ENCODE measurements at regions not wholly inside any gene's neighbourhood (a gene's known extent, or its start where the extent isn't known, plus 50 kb on each side); places are given as distances from the start of the nearest gene placed in this dataset.

- H3K27ac ChIP-seq (ENCODE audit: low read length) = no peak overlapping the region
- no peak overlapping the region for H3K9ac ChIP-seq (ENCODE audit: low read length)
- no peaks in the 10 kb centered on the region for H3K27me3 ChIP-seq (ENCODE audit: insufficient read depth, low read depth, low read length)
- no peaks in the 10 kb centered on the region for H3K9me3 ChIP-seq (ENCODE audit: low read length)
- TF ChIP-seq CTCF (IDR thresholded peaks at IDR 0.05; ENCODE audit: poor library complexity, severe bottlenecking) (no peak), EP300 (conservative IDR thresholded peaks at IDR 0.05; ENCODE audit: poor library complexity, severe bottlenecking) (no peak), RAD21 (conservative IDR thresholded peaks at IDR 0.05) (no peak), POLR2AphosphoS5 (IDR thresholded peaks at IDR 0.05) (no peak), REST (IDR thresholded peaks at IDR 0.05; ENCODE audit: borderline replicate concordance) (no peak), MXI1 (conservative IDR thresholded peaks at IDR 0.05; ENCODE audit: poor library complexity, severe bottlenecking) (no peak), SMC3 (conservative IDR thresholded peaks at IDR 0.05; ENCODE audit: poor library complexity) (no peak), TAF1 (IDR thresholded peaks at IDR 0.05; ENCODE audit: low read depth) (no peak), EZH2 (IDR thresholded peaks at IDR 0.05; ENCODE audit: borderline replicate concordance, insufficient read depth, low read length, poor library complexity, severe bottlenecking) (no peak)
- H3K36me3 ChIP-seq (ENCODE audit: insufficient read depth, low read length) = no peaks in the 10 kb centered on the region
- H3K9me2 ChIP-seq (ENCODE audit: insufficient read depth, low read length) = no peaks in the 10 kb centered on the region
- no peaks in the 10 kb centered on the region for H4K20me1 ChIP-seq (ENCODE audit: insufficient read depth)
- H2AFZ ChIP-seq (ENCODE audit: low read depth, low read length) = no peak overlapping the region
- peaks cover 8% of the 10 kb centered on the region for H3K79me2 ChIP-seq (replicated peaks; ENCODE audit: insufficient read depth, low read length)
- H3F3A ChIP-seq (ENCODE audit: insufficient read depth, low read length, poor library complexity, severe bottlenecking) = no peaks in the 10 kb centered on the region
- no peak overlapping the region for H3K4me3 ChIP-seq (ENCODE audit: low read length)
- no peak overlapping the region for H3K4me2 ChIP-seq (ENCODE audit: low read length)
Observed at GRCh38 chr2:120897399-120897798, 161.7 kb downstream of the GLI2 start.

- Histone ChIP-seq H3K36me3 (ENCODE audit: insufficient read depth, low read length) (no peaks in the 10 kb centered on the region), H2AFZ (ENCODE audit: low read depth, low read length) (no peak overlapping the region), H3K27ac (ENCODE audit: low read length) (no peak overlapping the region), H3K9ac (ENCODE audit: low read length) (no peak overlapping the region), H3F3A (ENCODE audit: insufficient read depth, low read length, poor library complexity, severe bottlenecking) (no peaks in the 10 kb centered on the region), H3K27me3 (ENCODE audit: insufficient read depth, low read depth, low read length) (no peaks in the 10 kb centered on the region), H3K9me3 (ENCODE audit: low read length) (no peaks in the 10 kb centered on the region), H3K4me3 (ENCODE audit: low read length) (no peak overlapping the region), H3K4me2 (ENCODE audit: low read length) (no peak overlapping the region), H4K20me1 (ENCODE audit: insufficient read depth) (no peaks in the 10 kb centered on the region), H3K9me2 (ENCODE audit: insufficient read depth, low read length) (no peaks in the 10 kb centered on the region), H3K79me2 (replicated peaks; ENCODE audit: insufficient read depth, low read length) (peaks cover 8% of the 10 kb centered on the region)
- TF ChIP-seq EZH2 (IDR thresholded peaks at IDR 0.05; ENCODE audit: borderline replicate concordance, insufficient read depth, low read length, poor library complexity, severe bottlenecking) (no peak), TAF1 (IDR thresholded peaks at IDR 0.05; ENCODE audit: low read depth) (no peak), POLR2AphosphoS5 (IDR thresholded peaks at IDR 0.05) (no peak), RAD21 (conservative IDR thresholded peaks at IDR 0.05) (no peak), REST (IDR thresholded peaks at IDR 0.05; ENCODE audit: borderline replicate concordance) (no peak), MXI1 (conservative IDR thresholded peaks at IDR 0.05; ENCODE audit: poor library complexity, severe bottlenecking) (no peak), CTCF (IDR thresholded peaks at IDR 0.05; ENCODE audit: poor library complexity, severe bottlenecking) (no peak)
Observed at GRCh38 chr2:120898496-120898895, 162.8 kb downstream of the GLI2 start.

Measured in neural cell (in vitro differentiated cells).